ENCODE measurements at regions not wholly inside any gene's neighbourhood (a gene's known extent, or its start where the extent isn't known, plus 50 kb on each side); places are given as distances from the start of the nearest gene placed in this dataset.

DNA sequence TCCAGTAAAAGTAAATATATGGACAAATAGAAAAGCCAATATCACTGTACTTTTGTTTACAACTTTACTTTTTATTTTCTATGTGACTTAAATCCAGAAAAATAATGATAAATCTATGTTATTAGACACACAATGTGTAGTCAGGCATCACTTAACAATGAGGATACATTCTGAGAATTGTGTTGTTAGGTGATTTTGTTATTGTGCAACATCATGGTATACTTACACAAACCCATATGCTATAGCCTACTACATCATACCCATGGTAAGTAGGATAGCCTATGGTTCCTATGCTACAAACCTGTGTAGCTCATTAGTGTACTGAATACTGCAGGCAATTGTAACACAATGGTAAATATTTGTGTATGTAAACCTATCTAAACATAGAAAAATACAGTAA lies 781.7 kb upstream of the GHITM start:
- Histone ChIP-seq H3K36me3 (ENCODE audit: control insufficient read depth in 2 of 3, insufficient read depth in 3 of 3, low read length in 3 of 3) (no peaks in the 10 kb centered on the region), H3K27me3 (ENCODE audit: control insufficient read depth in 2 of 2, insufficient read depth in 2 of 2, low read length in 2 of 2) (no peaks in the 10 kb centered on the region), H3K4me3 (ENCODE audit: low read length) (no peak overlapping the region), H3K9me3 (ENCODE audit: control insufficient read depth in 2 of 3, low read length in 3 of 3) (peaks cover 0 to 3% (median 0%) of the 10 kb centered on the region in 3 experiments), H3K27ac (ENCODE audit: low read depth, low read length) (no peak overlapping the region), H3K4me1 (ENCODE audit: control insufficient read depth in 2 of 2, insufficient read depth in 2 of 2, low read length in 2 of 2) (no peaks in the 10 kb centered on the region)
- H3K4me1 Mint-ChIP-seq = no peaks in the 10 kb centered on the region
- H3K9me3 Mint-ChIP-seq = peaks cover 5 to 39% (median 11%) of the 10 kb centered on the region in 11 donors
- intact Hi-C loops (cut with micrococcal nuclease) = no loop called here
- ATAC-seq (no peak), DNase-seq (no peak)
- no peaks in the 10 kb centered on the region for H3K27me3 Mint-ChIP-seq
- no peak overlapping the region for H3K27ac Mint-ChIP-seq
- ChIA-PET CTCF (no interaction called here), POLR2A (no interaction called here)
- H3K36me3 Mint-ChIP-seq = no peaks in the 10 kb centered on the region
- no peak overlapping the region for H3K4me3 Mint-ChIP-seq

DNA sequence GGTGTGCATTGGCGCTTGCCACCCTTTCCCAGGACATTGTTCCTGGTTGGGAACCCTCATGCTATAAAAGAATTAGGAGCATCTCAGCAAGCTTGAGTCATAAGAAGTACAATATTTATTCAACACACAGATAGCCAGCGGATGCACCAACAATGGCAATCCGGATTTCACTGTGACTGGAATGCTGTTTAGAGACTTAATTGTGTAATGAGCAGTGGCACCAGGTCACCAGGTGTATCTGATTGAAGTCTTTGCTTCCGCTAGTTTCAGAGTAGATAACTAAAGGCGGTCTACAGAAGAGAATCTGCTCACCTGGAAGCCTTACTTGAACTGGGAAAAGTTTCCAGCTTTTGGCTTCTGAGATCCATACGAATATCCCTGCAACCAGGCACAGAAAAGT lies 772.3 kb upstream of the GHITM start:
- ChIA-PET POLR2A (no interaction called here), CTCF (no interaction called here)
- Mint-ChIP-seq H3K27ac (no peak overlapping the region), H3K9me3 (peaks cover 0 to 11% (median 3%) of the 10 kb centered on the region in 11 donors), H3K36me3 (no peaks in the 10 kb centered on the region), H3K4me3 (no peak overlapping the region), H3K27me3 (no peaks in the 10 kb centered on the region), H3K4me1 (no peaks in the 10 kb centered on the region)
- DNase-seq = no peak
- Histone ChIP-seq H3K27me3 (ENCODE audit: control insufficient read depth in 2 of 2, insufficient read depth in 2 of 2, low read length in 2 of 2) (no peaks in the 10 kb centered on the region), H3K4me3 (ENCODE audit: low read length) (no peak overlapping the region), H3K27ac (ENCODE audit: low read depth, low read length) (no peak overlapping the region), H3K4me1 (ENCODE audit: control insufficient read depth in 2 of 2, insufficient read depth in 2 of 2, low read length in 2 of 2) (no peaks in the 10 kb centered on the region), H3K9me3 (ENCODE audit: control insufficient read depth in 2 of 3, low read length in 3 of 3) (no peaks in the 10 kb centered on the region), H3K36me3 (ENCODE audit: control insufficient read depth in 2 of 3, insufficient read depth in 3 of 3, low read length in 3 of 3) (no peaks in the 10 kb centered on the region)
- ATAC-seq = no peak
- intact Hi-C loops (cut with micrococcal nuclease) = no loop called here

- Mint-ChIP-seq H3K27ac (no peak overlapping the region), H3K27me3 (no peaks in the 10 kb centered on the region), H3K4me3 (no peak overlapping the region), H3K9me3 (peaks cover 0 to 18% (median 5%) of the 10 kb centered on the region in 11 donors), H3K36me3 (no peaks in the 10 kb centered on the region), H3K4me1 (no peaks in the 10 kb centered on the region)
- Histone ChIP-seq H3K36me3 (ENCODE audit: control insufficient read depth in 2 of 3, insufficient read depth in 3 of 3, low read length in 3 of 3) (no peaks in the 10 kb centered on the region), H3K27ac (ENCODE audit: low read depth, low read length) (no peak overlapping the region), H3K27me3 (ENCODE audit: control insufficient read depth in 2 of 2, insufficient read depth in 2 of 2, low read length in 2 of 2) (no peaks in the 10 kb centered on the region), H3K4me1 (ENCODE audit: control insufficient read depth in 2 of 2, insufficient read depth in 2 of 2, low read length in 2 of 2) (no peaks in the 10 kb centered on the region), H3K4me3 (ENCODE audit: low read length) (no peak overlapping the region), H3K9me3 (ENCODE audit: control insufficient read depth in 2 of 3, low read length in 3 of 3) (no peaks in the 10 kb centered on the region)
- ATAC-seq = no peak
- POLR2A ChIA-PET = no interaction called here
- intact Hi-C loops (cut with micrococcal nuclease) = no loop called here
- CTCF ChIA-PET = no interaction called here
- DNase-seq = no peak
Observed at GRCh38 chr10:83371696-83372490, 767.4 kb upstream of the GHITM start.

- H3K27ac ChIP-seq (ENCODE audit: low read depth, low read length) = no peak overlapping the region
- H3K4me1 ChIP-seq (ENCODE audit: control insufficient read depth in 2 of 2, insufficient read depth in 2 of 2, low read length in 2 of 2) = no peaks in the 10 kb centered on the region
- DNase-seq (no peak), ATAC-seq (no peak)
- POLR2A ChIA-PET = no interaction called here
- intact Hi-C loops (cut with micrococcal nuclease) = no loop called here
- Mint-ChIP-seq H3K27ac (no peak overlapping the region), H3K9me3 (peaks cover 0 to 18% (median 5%) of the 10 kb centered on the region in 11 donors), H3K27me3 (no peaks in the 10 kb centered on the region), H3K4me3 (no peak overlapping the region), H3K4me1 (no peaks in the 10 kb centered on the region), H3K36me3 (no peaks in the 10 kb centered on the region)
- CTCF ChIA-PET = no interaction called here
- H3K4me3 ChIP-seq (ENCODE audit: low read length) = no peak overlapping the region
- H3K9me3 ChIP-seq (ENCODE audit: control insufficient read depth in 2 of 3, low read length in 3 of 3) = no peaks in the 10 kb centered on the region
- no peaks in the 10 kb centered on the region for H3K36me3 ChIP-seq (ENCODE audit: control insufficient read depth in 2 of 3, insufficient read depth in 3 of 3, low read length in 3 of 3)
- H3K27me3 ChIP-seq (ENCODE audit: control insufficient read depth in 2 of 2, insufficient read depth in 2 of 2, low read length in 2 of 2) = no peaks in the 10 kb centered on the region
Observed at GRCh38 chr10:83372646-83373045, 766.7 kb upstream of the GHITM start.

DNA sequence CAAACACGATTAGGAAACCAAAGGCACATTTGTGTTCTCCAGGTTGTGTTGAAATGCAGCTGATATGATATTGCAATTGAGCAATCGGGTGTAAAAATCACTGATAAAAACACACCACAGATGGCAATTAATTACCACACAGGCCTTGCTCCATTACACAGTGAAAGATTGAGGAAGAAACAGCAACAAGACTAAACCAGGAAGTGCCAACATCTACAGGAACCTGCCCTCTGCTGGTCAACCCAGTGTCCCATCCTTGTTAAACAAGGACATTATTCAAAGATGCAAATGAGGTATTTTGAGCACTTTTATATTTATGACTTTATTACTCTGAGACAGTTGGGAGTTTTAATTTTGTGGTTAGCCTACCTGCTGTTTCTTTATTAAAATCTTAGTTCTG lies 765.6 kb upstream of the GHITM start:
- Histone ChIP-seq H3K4me3 (ENCODE audit: low read length) (no peak overlapping the region), H3K27me3 (ENCODE audit: control insufficient read depth in 2 of 2, insufficient read depth in 2 of 2, low read length in 2 of 2) (no peaks in the 10 kb centered on the region), H3K4me1 (ENCODE audit: control insufficient read depth in 2 of 2, insufficient read depth in 2 of 2, low read length in 2 of 2) (no peaks in the 10 kb centered on the region), H3K36me3 (ENCODE audit: control insufficient read depth in 2 of 3, insufficient read depth in 3 of 3, low read length in 3 of 3) (no peaks in the 10 kb centered on the region), H3K9me3 (ENCODE audit: control insufficient read depth in 2 of 3, low read length in 3 of 3) (no peaks in the 10 kb centered on the region), H3K27ac (ENCODE audit: low read depth, low read length) (no peak overlapping the region)
- no peaks in the 10 kb centered on the region for H3K36me3 Mint-ChIP-seq
- ChIA-PET CTCF (no interaction called here), POLR2A (no interaction called here)
- peaks cover 0 to 18% (median 5%) of the 10 kb centered on the region in 11 donors for H3K9me3 Mint-ChIP-seq
- H3K27me3 Mint-ChIP-seq = no peaks in the 10 kb centered on the region
- DNase-seq (no peak), ATAC-seq (no peak)
- H3K4me1 Mint-ChIP-seq = no peaks in the 10 kb centered on the region
- no peak overlapping the region for H3K4me3 Mint-ChIP-seq
- no peak overlapping the region for H3K27ac Mint-ChIP-seq
- intact Hi-C loops (cut with micrococcal nuclease) = no loop called here

DNA sequence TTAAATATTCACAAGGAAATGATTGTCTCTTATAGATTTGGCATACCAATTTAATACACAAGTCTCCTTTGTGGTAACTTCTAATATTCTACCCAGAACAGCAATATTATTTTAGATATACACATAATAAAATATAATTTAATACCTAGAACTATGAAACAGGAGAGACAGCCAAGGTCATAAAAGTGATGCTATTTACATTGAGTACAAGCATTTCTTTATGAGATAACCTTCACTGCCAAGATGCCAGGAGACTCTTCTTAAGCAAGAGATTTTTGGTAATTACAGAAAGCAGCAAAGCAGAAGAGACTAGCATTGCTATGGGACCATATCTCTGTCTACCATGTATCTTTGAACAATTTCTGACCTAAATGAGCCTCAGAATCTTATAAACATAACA lies 764.6 kb upstream of the GHITM start:
- peaks cover 0 to 24% (median 6%) of the 10 kb centered on the region in 11 donors for H3K9me3 Mint-ChIP-seq
- H3K9me3 ChIP-seq (ENCODE audit: control insufficient read depth in 2 of 3, low read length in 3 of 3) = no peaks in the 10 kb centered on the region
- H3K27ac Mint-ChIP-seq = no peak overlapping the region
- DNase-seq (no peak), ATAC-seq (no peak)
- H3K36me3 ChIP-seq (ENCODE audit: control insufficient read depth in 2 of 3, insufficient read depth in 3 of 3, low read length in 3 of 3) = no peaks in the 10 kb centered on the region
- no peaks in the 10 kb centered on the region for H3K4me1 ChIP-seq (ENCODE audit: control insufficient read depth in 2 of 2, insufficient read depth in 2 of 2, low read length in 2 of 2)
- intact Hi-C loops (cut with micrococcal nuclease) = no loop called here
- H3K36me3 Mint-ChIP-seq = no peaks in the 10 kb centered on the region
- no peak overlapping the region for H3K4me3 ChIP-seq (ENCODE audit: low read length)
- CTCF ChIA-PET = no interaction called here
- no peak overlapping the region for H3K27ac ChIP-seq (ENCODE audit: low read depth, low read length)
- no peaks in the 10 kb centered on the region for H3K4me1 Mint-ChIP-seq
- POLR2A ChIA-PET = no interaction called here
- no peaks in the 10 kb centered on the region for H3K27me3 ChIP-seq (ENCODE audit: control insufficient read depth in 2 of 2, insufficient read depth in 2 of 2, low read length in 2 of 2)
- H3K27me3 Mint-ChIP-seq = no peaks in the 10 kb centered on the region
- H3K4me3 Mint-ChIP-seq = no peak overlapping the region

DNA sequence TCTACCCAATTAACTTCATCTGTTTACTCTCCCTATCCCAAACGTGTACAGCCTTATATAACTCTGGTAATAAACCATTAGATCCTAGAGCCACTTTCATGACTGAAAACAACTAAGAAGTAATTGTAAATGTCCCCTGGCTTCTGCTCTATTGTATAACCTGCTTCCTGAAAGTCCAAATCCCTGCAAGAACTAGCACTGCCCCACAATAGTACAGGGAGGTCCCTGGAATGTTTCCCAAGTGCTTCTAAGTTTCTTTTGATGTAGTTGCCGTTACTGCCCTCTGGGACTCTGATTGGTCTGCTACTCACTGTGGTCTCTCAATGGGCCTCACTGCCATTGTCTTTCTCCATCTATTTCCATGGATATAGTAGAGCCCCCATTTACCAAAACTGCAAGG lies 764.0 kb upstream of the GHITM start:
- Mint-ChIP-seq H3K4me1 (no peaks in the 10 kb centered on the region), H3K27ac (no peak overlapping the region), H3K27me3 (no peaks in the 10 kb centered on the region), H3K9me3 (peaks cover 0 to 24% (median 6%) of the 10 kb centered on the region in 11 donors), H3K4me3 (no peak overlapping the region), H3K36me3 (no peaks in the 10 kb centered on the region)
- Histone ChIP-seq H3K4me1 (ENCODE audit: control insufficient read depth in 2 of 2, insufficient read depth in 2 of 2, low read length in 2 of 2) (no peaks in the 10 kb centered on the region), H3K9me3 (ENCODE audit: control insufficient read depth in 2 of 3, low read length in 3 of 3) (no peaks in the 10 kb centered on the region), H3K4me3 (ENCODE audit: low read length) (no peak overlapping the region), H3K27me3 (ENCODE audit: control insufficient read depth in 2 of 2, insufficient read depth in 2 of 2, low read length in 2 of 2) (no peaks in the 10 kb centered on the region), H3K36me3 (ENCODE audit: control insufficient read depth in 2 of 3, insufficient read depth in 3 of 3, low read length in 3 of 3) (no peaks in the 10 kb centered on the region), H3K27ac (ENCODE audit: low read depth, low read length) (no peak overlapping the region)
- ChIA-PET POLR2A (no interaction called here), CTCF (no interaction called here)
- ATAC-seq (no peak), DNase-seq (no peak)
- intact Hi-C loops (cut with micrococcal nuclease) = no loop called here

Measured in naive thymus-derived CD4-positive, alpha-beta T cell (primary cell).